SJCRH30 (cell line): ENCODE measurements at regions not wholly inside any gene's neighbourhood (a gene's known extent, or its start where the extent isn't known, plus 50 kb on each side); places are given as distances from the start of the nearest gene placed in this dataset.
A peak's percentile ranks its signal among the peaks of the same experiment; 100 is the strongest.
"Not testable (repeated sequence)": the region's sequence is repeated elsewhere in the genome, so short reads cannot be mapped to it uniquely, and the experiment has no call there.

Source experiments
- DNase-seq, 2 experiments: peaks; one replicate each; pipeline ENCODE4 v3.0.0-alpha.2; 2015 to 2020
- H3K27ac ChIP-seq: fragments of 250-450 bp; sonication (Bioruptor Pico); 2 replicates; pipeline ENCODE4 v1.5.1; 2020; ENCODE audit warnings: mild to moderate bottlenecking, moderate library complexity
- H3K27me3 ChIP-seq: fragments of 250-450 bp; sonication (Bioruptor Pico); 2 replicates; pipeline ENCODE4 v1.5.1; 2020; ENCODE audit warnings: mild to moderate bottlenecking, moderate library complexity
- H3K36me3 ChIP-seq: fragments of 250-450 bp; sonication (Bioruptor Pico); 2 replicates; pipeline ENCODE4 v1.5.1; 2020; ENCODE audit warnings: mild to moderate bottlenecking, moderate library complexity
- H3K4me1 ChIP-seq: fragments of 250-450 bp; sonication (Bioruptor Pico); 2 replicates; pipeline ENCODE4 v1.5.1; 2020; ENCODE audit warnings: mild to moderate bottlenecking, moderate library complexity
- H3K4me3 ChIP-seq: fragments of 250-450 bp; sonication (Bioruptor Pico); 2 replicates; pipeline ENCODE4 v1.5.1; 2020; ENCODE audit warnings: mild to moderate bottlenecking, moderate library complexity
- H3K9me3 ChIP-seq: fragments of 250-450 bp; sonication (Bioruptor Pico); replicated peaks from 2 replicates; pipeline ENCODE4 v1.5.1; 2020; ENCODE audit warnings: mild to moderate bottlenecking, moderate library complexity

DNA sequence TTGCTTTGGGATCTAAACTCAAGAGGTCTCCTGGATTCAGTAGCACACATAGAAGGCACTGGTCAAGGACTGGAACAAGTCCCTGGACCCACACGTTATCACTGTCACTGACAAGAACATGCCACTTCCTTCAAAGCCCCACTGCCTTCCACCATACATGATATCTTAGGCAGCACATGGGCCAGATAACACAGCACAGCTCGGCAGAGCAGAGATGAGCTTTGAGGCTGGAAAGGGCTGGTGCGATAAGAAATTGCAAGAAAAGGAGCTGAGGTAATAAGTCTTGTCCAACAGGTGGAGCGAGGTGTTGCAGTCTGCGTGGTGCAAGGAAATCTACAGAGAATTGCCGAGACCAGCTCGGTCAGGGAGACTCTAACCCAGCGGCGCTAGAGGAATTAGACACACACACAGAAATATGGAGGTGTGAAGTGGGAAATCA is 139.8 kb upstream of the CDK13 start:
- Histone ChIP-seq H3K27me3 (no peaks in the 10 kb centered on the region; the same call in 1 of the 2 replicates), H3K36me3 (no peaks in the 10 kb centered on the region), H3K4me3 (no peak overlapping the region), H3K9me3 (no peaks in the 10 kb centered on the region), H3K27ac (no peak overlapping the region), H3K4me1 (peaks cover 9% of the 10 kb centered on the region)
- DNase-seq: no peak

GRCh38 chr7:39810710-39811109 is 139.3 kb upstream of the CDK13 start:
- no peaks in the 10 kb centered on the region; the same call in 1 of the 2 replicates for H3K27me3 ChIP-seq

GRCh38 chr7:39811161-39811614 is 138.9 kb upstream of the CDK13 start:
- DNase-seq: peak; percentile 49 to 68
- Histone ChIP-seq H3K4me3 (no peak overlapping the region), H3K27me3 (no peaks in the 10 kb centered on the region; the same call in 1 of the 2 replicates), H3K27ac (no peak overlapping the region), H3K36me3 (no peaks in the 10 kb centered on the region), H3K9me3 (no peaks in the 10 kb centered on the region), H3K4me1 (peaks cover 9% of the 10 kb centered on the region)

More at GRCh38 chr7:39810710-39811109, 139.3 kb upstream of the CDK13 start:
- no peaks in the 10 kb centered on the region for H3K9me3 ChIP-seq
- H3K27ac ChIP-seq: no peak overlapping the region
- no peaks in the 10 kb centered on the region for H3K36me3 ChIP-seq
- H3K4me1 ChIP-seq: peaks cover 9% of the 10 kb centered on the region
- peak in 1 of 2 experiments; percentile 46 for DNase-seq
- H3K4me3 ChIP-seq: no peak overlapping the region

- Histone ChIP-seq H3K27me3 (peaks cover 6% of the 10 kb centered on the region), H3K4me1 (peaks cover under 1% of the 10 kb centered on the region; the same call in 1 of the 2 replicates), H3K36me3 (no peaks in the 10 kb centered on the region), H3K27ac (no peak overlapping the region), H3K9me3 (no peaks in the 10 kb centered on the region), H3K4me3 (no peak overlapping the region)
- peak in 1 of 2 experiments; percentile 23 for DNase-seq
These were observed 133.5 kb upstream of the CDK13 start for GRCh38 chr7:39816462-39817060.

DNA sequence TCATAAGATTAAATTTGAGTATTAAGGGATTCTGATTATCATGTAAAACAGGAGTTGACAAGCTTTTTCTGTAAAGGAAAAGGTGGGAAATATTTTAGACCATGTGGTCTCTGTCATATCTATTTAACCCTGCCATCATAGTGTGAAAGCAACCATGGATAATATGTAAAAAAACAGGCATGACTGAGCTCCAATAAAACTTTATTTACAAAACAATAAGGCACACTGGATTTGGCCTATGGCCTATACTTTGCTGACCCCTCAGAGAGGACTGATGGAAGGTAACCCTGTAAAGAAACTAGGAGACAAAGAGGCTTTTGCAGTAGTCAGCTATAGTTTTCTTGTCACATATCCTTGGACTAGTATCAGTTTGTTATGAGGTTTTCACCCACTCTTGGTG is 130.5 kb upstream of the CDK13 start:
- Histone ChIP-seq H3K27ac (no peak overlapping the region), H3K4me1 (no peaks in the 10 kb centered on the region), H3K36me3 (no peaks in the 10 kb centered on the region), H3K4me3 (no peak overlapping the region), H3K27me3 (peaks cover 6% of the 10 kb centered on the region), H3K9me3 (no peaks in the 10 kb centered on the region)
- DNase-seq: no peak

GRCh38 chr7:39824456-39825200 is 125.4 kb upstream of the CDK13 start:
- no peaks in the 10 kb centered on the region for H3K36me3 ChIP-seq
- no peaks in the 10 kb centered on the region for H3K27me3 ChIP-seq

GRCh38 chr7:39825401-39825980 is 124.6 kb upstream of the CDK13 start:
- Histone ChIP-seq H3K9me3 (no peaks in the 10 kb centered on the region), H3K27me3 (no peaks in the 10 kb centered on the region), H3K4me3 (no peak overlapping the region), H3K4me1 (no peaks in the 10 kb centered on the region), H3K27ac (no peak overlapping the region), H3K36me3 (no peaks in the 10 kb centered on the region)
- DNase-seq: no peak

More at GRCh38 chr7:39824456-39825200, 125.4 kb upstream of the CDK13 start:
- Histone ChIP-seq H3K4me1 (no peaks in the 10 kb centered on the region), H3K27ac (no peak overlapping the region), H3K9me3 (no peaks in the 10 kb centered on the region), H3K4me3 (no peak overlapping the region)
- DNase-seq: no peak

- Histone ChIP-seq H3K27ac (no peak overlapping the region), H3K4me1 (no peaks in the 10 kb centered on the region), H3K4me3 (no peak overlapping the region), H3K9me3 (no peaks in the 10 kb centered on the region), H3K36me3 (no peaks in the 10 kb centered on the region), H3K27me3 (no peaks in the 10 kb centered on the region)
- no peak for DNase-seq
These were observed 123.9 kb upstream of the CDK13 start for GRCh38 chr7:39826166-39826565.

DNA sequence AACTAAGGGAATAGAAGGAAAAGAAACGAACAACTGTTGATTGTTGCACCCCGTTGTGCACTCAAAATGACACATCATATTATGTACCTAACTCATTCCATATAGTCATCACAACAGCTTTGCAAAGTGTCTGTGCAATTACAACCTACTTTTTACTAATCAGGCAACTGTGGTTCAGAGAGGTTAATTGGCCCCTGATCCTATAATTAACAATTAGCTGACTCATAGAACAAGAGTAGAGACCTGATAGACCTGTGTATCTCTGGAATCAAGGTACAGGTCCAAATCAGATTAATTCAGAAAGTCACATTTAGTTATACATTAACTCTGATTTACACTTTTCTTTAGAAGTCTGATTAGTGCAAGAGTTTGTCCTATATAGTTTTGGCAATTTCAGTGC is 122.5 kb upstream of the CDK13 start:
- DNase-seq: no peak
- no peak overlapping the region for H3K27ac ChIP-seq
- H3K36me3 ChIP-seq: no peaks in the 10 kb centered on the region
- H3K27me3 ChIP-seq: no peaks in the 10 kb centered on the region
- no peaks in the 10 kb centered on the region for H3K4me1 ChIP-seq
- no peak overlapping the region for H3K4me3 ChIP-seq
- no peaks in the 10 kb centered on the region for H3K9me3 ChIP-seq

DNA sequence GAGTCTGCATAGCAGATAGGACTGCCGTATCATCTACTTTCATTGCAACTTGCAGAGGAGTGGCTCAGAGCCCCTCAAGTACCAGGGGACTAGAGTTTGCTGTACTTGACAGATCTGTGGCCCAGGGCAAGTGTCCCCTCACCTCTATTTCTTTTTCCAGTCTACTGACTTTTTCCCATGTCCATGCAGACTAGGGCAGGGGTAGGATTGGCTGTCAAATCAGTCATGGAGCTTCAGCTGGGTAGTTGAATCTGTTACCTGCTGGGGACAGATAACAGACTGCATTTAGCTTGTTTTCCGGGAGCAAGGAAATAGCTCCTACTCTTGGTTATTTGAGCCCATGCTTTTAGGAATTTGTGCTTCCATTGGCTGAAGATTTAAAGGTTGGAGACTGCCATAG is 121.0 kb upstream of the CDK13 start:
- no peak for DNase-seq
- Histone ChIP-seq H3K27ac (no peak overlapping the region), H3K36me3 (no peaks in the 10 kb centered on the region), H3K4me1 (no peaks in the 10 kb centered on the region), H3K9me3 (no peaks in the 10 kb centered on the region), H3K27me3 (no peaks in the 10 kb centered on the region), H3K4me3 (no peak overlapping the region)

DNA sequence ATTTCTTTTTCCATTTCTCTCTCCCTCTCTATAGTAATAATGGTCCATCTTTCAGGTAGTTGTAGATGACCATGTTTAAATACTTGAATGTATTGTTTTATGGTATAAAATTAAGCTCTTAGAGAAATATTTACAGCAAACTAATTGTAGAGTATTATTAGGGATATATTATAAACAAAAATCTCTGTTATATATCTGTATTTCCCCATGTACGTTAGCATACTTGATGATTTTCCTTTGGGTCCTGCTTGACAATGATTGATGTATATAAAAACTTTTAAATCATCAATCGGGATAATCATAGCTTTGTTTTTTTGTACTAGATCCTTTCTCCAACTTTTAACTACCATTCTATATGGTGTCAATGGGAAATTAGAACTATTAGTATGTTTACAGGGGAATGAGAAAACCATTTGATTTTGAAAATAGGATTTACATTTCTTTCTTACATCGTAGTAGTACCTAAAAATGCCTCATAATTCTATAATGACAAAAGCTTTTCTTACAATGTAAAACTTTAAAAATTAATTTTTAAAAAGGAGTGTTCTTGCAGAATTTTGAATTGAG is 117.5 kb upstream of the CDK13 start:
- Histone ChIP-seq H3K36me3 (no peaks in the 10 kb centered on the region), H3K9me3 (no peaks in the 10 kb centered on the region), H3K27me3 (no peaks in the 10 kb centered on the region), H3K27ac (no peak overlapping the region), H3K4me1 (no peaks in the 10 kb centered on the region), H3K4me3 (peak overlapping the region; percentile 55)
- DNase-seq: no peak

GRCh38 chr7:39833180-39833799 is 116.8 kb upstream of the CDK13 start:
- H3K9me3 ChIP-seq, H3K36me3 ChIP-seq, H3K27ac ChIP-seq, H3K4me1 ChIP-seq, H3K27me3 ChIP-seq: not testable (repeated sequence)
- peak; percentile 83 to 84 for DNase-seq
- H3K4me3 ChIP-seq: peak overlapping the region; percentile 55

DNA sequence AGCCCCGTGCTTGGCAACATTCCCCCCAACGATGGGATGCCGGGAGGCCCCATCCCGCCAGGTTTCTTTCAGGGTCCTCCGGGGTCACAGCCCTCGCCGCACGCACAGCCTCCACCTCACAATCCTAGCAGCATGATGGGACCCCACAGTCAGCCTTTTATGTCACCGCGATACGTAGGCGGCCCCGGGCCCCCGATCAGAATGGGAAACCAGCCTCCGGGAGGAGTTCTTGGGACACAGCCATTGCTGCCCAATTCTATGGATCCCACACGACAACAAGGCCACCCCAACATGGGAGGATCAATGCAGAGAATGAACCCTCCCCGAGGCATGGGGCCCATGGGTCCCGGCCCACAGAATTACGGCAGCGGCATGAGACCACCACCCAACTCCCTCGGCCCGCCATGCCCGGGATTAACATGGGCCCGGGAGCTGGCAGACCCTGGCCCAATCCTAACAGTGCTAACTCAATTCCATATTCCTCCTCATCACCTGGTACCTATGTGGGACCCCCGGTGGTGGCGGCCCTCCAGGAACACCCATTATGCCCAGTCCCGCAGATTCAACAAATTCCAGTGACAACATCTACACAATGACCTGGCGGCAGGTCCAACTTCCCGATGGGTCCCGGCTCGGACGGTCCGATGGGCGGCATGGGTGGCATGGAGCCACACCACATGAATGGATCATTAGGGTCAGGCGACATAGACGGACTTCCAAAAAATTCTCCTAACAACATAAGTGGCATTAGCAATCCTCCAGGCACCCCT is 116.0 kb upstream of the CDK13 start:
- not testable (repeated sequence) for H3K27me3 ChIP-seq, DNase-seq, H3K9me3 ChIP-seq, H3K4me1 ChIP-seq, H3K36me3 ChIP-seq, H3K27ac ChIP-seq
- peak overlapping the region; percentile 55; the same call in 1 of the 2 replicates for H3K4me3 ChIP-seq

- Histone ChIP-seq H3K4me1 (peaks cover 7% of the 10 kb centered on the region), H3K4me3 (no peak overlapping the region), H3K27ac (no peak overlapping the region), H3K9me3 (no peaks in the 10 kb centered on the region), H3K36me3 (no peaks in the 10 kb centered on the region), H3K27me3 (no peaks in the 10 kb centered on the region)
- peak; percentile 50 to 73 for DNase-seq
These were observed 111.7 kb upstream of the CDK13 start for GRCh38 chr7:39838326-39838725.
